GM18873 (cell line): ENCODE measurements at regions not wholly inside any gene's neighbourhood (a gene's known extent, or its start where the extent isn't known, plus 50 kb on each side); places are given as distances from the start of the nearest gene placed in this dataset.
A peak's percentile ranks its signal among the peaks of the same experiment; 100 is the strongest.
"Not testable (repeated sequence)": the region's sequence is repeated elsewhere in the genome, so short reads cannot be mapped to it uniquely, and the experiment has no call there.

Source experiments
- ATAC-seq: cut with Tn5 transposase; IDR thresholded peaks from one replicate; pipeline ENCODE4 v1.9.1; 2021; ENCODE audit warnings: mild to moderate bottlenecking, moderate library complexity, moderate number of reproducible peaks; ENCODE audit not compliant: unreplicated experiment, low FRiP score

- no peak for ATAC-seq
These were observed 143.5 kb upstream of the RAG2 start for GRCh38 chr11:36741515-36741914.

GRCh38 chr11:36738292-36738861 lies 140.3 kb upstream of the RAG2 start:
- ATAC-seq = no peak

GRCh38 chr11:36736103-36736502 lies 138.1 kb upstream of the RAG2 start:
- ATAC-seq = no peak

GRCh38 chr11:36733721-36734120 lies 135.7 kb upstream of the RAG2 start:
- not testable (repeated sequence) for ATAC-seq

- ATAC-seq = no peak
These were observed 132.7 kb upstream of the RAG2 start for GRCh38 chr11:36730761-36731160.

GRCh38 chr11:36729825-36730224 lies 131.8 kb upstream of the RAG2 start:
- no peak for ATAC-seq

- ATAC-seq = no peak
These were observed 128.4 kb upstream of the RAG2 start for GRCh38 chr11:36726420-36726819.

GRCh38 chr11:36724742-36725385 lies 126.8 kb upstream of the RAG2 start:
- peak; percentile 84 for ATAC-seq

- no peak for ATAC-seq
These were observed 124.4 kb upstream of the RAG2 start for GRCh38 chr11:36722421-36722820.

GRCh38 chr11:36719358-36720107 lies 121.5 kb upstream of the RAG2 start:
- no peak for ATAC-seq

GRCh38 chr11:36718451-36718850 lies 120.4 kb upstream of the RAG2 start:
- ATAC-seq = no peak

- ATAC-seq = no peak
These were observed 115.7 kb upstream of the RAG2 start for GRCh38 chr11:36713715-36714114.

GRCh38 chr11:36711104-36711825 lies 113.2 kb upstream of the RAG2 start:
- ATAC-seq = no peak
